Muscle of leg (tissue), 3 donors: ENCODE measurements at regions not wholly inside any gene's neighbourhood (a gene's known extent, or its start where the extent isn't known, plus 50 kb on each side); places are given as distances from the start of the nearest gene placed in this dataset.

Source experiments
- DNase-seq: peaks from one replicate; pipeline ENCODE4 v3.0.0; 2013
- H3K27ac ChIP-seq: one replicate; pipeline ENCODE4 v1.5.1; 2013; ENCODE audit warnings: mild to moderate bottlenecking, low read length, control low read depth
- H3K27me3 ChIP-seq: one replicate; pipeline ENCODE4 v1.6.1; 2013; ENCODE audit warnings: low read length; ENCODE audit not compliant: control insufficient read depth, insufficient read depth
- H3K36me3 ChIP-seq: one replicate; pipeline ENCODE4 v1.6.1; 2013; ENCODE audit warnings: low read length; ENCODE audit not compliant: control insufficient read depth, insufficient read depth
- H3K4me1 ChIP-seq: one replicate; pipeline ENCODE4 v1.6.1; 2013; ENCODE audit warnings: low read length; ENCODE audit not compliant: control insufficient read depth, insufficient read depth
- H3K4me3 ChIP-seq: one replicate; pipeline ENCODE4 v1.5.1; 2013; ENCODE audit warnings: low read length, control low read depth
- H3K9me3 ChIP-seq: replicated peaks from 2 replicates; pipeline ENCODE4 v1.6.1; 2013; ENCODE audit warnings: low read depth, low read length; ENCODE audit not compliant: control insufficient read depth
- whole genome bisulfite sequencing: methylation state at CpG from one replicate; pipeline ENCODE4 v1.1.5; 2013; ENCODE audit warnings: missing lambda C conversion rate; ENCODE audit not compliant: insufficient coverage; 5-methylcytosine and 5-hydroxymethylcytosine counted together

GRCh38 chr18:78625847-78626246, 353.8 kb upstream of the SALL3 start:
- Histone ChIP-seq H3K4me1 (no peaks in the 10 kb centered on the region), H3K4me3 (no peak overlapping the region), H3K27me3 (peaks cover 17% of the 10 kb centered on the region), H3K36me3 (no peaks in the 10 kb centered on the region), H3K27ac (no peak overlapping the region), H3K9me3 (no peaks in the 10 kb centered on the region)
- WGBS = no CpG with 5 or more reads among the region's 5 CpGs
- DNase-seq = no peak

DNA sequence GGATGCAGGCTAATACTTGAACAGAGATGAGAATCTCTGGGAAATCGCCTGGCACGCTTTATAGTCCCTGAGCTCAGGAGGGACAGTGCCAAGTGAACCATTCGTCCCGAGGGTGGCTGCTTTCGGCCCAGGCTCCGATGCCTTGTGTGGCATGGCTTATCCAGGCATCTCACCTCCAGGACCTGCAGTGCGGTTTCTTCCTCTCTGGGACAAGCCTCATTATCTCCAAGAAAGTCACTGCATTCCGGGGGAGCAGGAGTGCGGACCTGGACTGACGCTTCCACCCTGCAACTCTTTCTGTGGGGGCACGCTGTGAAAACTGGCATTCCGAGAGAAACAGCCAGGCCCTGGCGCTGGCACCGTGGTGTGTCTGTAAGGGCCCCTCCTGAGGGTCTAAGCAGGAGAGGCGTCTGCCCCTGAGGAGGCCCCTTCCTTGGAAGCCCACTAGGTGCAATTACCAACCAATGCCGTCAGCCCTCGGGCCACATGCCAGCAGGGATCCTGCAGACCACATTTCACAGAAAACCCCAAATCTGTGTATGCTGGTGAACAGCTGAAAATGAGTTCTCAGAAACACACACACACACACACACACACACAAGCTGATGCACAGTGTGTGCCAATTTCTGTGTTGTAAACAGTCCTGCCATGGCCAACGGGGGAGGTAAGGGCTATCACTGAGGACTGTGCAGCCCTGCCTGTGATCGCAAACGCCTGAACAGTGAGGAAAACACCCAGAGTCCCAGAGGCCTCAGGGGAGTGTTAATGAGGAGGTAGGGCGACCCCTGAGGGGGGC, 351.9 kb upstream of the SALL3 start:
- DNase-seq = peak; percentile 19
- Histone ChIP-seq H3K36me3 (no peaks in the 10 kb centered on the region), H3K27ac (no peak overlapping the region), H3K4me3 (no peak overlapping the region), H3K27me3 (peaks cover 17% of the 10 kb centered on the region), H3K9me3 (no peaks in the 10 kb centered on the region), H3K4me1 (no peaks in the 10 kb centered on the region)
- 48% methylated on average over 14 of the region's 21 CpGs for WGBS

GRCh38 chr18:78629426-78629825, 350.2 kb upstream of the SALL3 start:
- Histone ChIP-seq H3K36me3 (no peaks in the 10 kb centered on the region), H3K4me3 (no peak overlapping the region), H3K4me1 (no peaks in the 10 kb centered on the region), H3K27me3 (peaks cover 17% of the 10 kb centered on the region), H3K9me3 (no peaks in the 10 kb centered on the region), H3K27ac (no peak overlapping the region)
- 89% methylated on average over 12 of the region's 15 CpGs for WGBS
- DNase-seq = no peak

- H3K27me3 ChIP-seq = peaks cover 11% of the 10 kb centered on the region
- no peak for DNase-seq
- H3K36me3 ChIP-seq = no peaks in the 10 kb centered on the region
- H3K9me3 ChIP-seq = no peaks in the 10 kb centered on the region
- no peaks in the 10 kb centered on the region for H3K4me1 ChIP-seq
- no peak overlapping the region for H3K4me3 ChIP-seq
- 79% methylated on average over 10 of the region's 17 CpGs for WGBS
- H3K27ac ChIP-seq = no peak overlapping the region
Observed at GRCh38 chr18:78630356-78630755, 349.3 kb upstream of the SALL3 start.

- Histone ChIP-seq H3K4me1 (no peaks in the 10 kb centered on the region), H3K4me3 (no peak overlapping the region), H3K27ac (no peak overlapping the region), H3K9me3 (no peaks in the 10 kb centered on the region), H3K36me3 (no peaks in the 10 kb centered on the region), H3K27me3 (peaks cover 8% of the 10 kb centered on the region)
- DNase-seq = no peak
- 79% methylated on average over 8 of the region's 14 CpGs for WGBS
Observed at GRCh38 chr18:78630981-78631510, 348.6 kb upstream of the SALL3 start.

- no peak for DNase-seq
- Histone ChIP-seq H3K4me1 (no peaks in the 10 kb centered on the region), H3K36me3 (no peaks in the 10 kb centered on the region), H3K27me3 (peaks cover 5% of the 10 kb centered on the region), H3K9me3 (no peaks in the 10 kb centered on the region), H3K4me3 (no peak overlapping the region), H3K27ac (no peak overlapping the region)
- WGBS = 83% methylated on average over 6 of the region's 11 CpGs
Observed at GRCh38 chr18:78632111-78632541, 347.5 kb upstream of the SALL3 start.

- no peaks in the 10 kb centered on the region for H3K27me3 ChIP-seq
- 51% methylated on average over 16 of the region's 20 CpGs for WGBS
- H3K36me3 ChIP-seq = no peaks in the 10 kb centered on the region
- H3K27ac ChIP-seq = no peak overlapping the region
- no peak for DNase-seq
- no peaks in the 10 kb centered on the region for H3K4me1 ChIP-seq
- H3K9me3 ChIP-seq = no peaks in the 10 kb centered on the region
- no peak overlapping the region for H3K4me3 ChIP-seq
Observed at GRCh38 chr18:78634061-78634696, 345.4 kb upstream of the SALL3 start.

DNA sequence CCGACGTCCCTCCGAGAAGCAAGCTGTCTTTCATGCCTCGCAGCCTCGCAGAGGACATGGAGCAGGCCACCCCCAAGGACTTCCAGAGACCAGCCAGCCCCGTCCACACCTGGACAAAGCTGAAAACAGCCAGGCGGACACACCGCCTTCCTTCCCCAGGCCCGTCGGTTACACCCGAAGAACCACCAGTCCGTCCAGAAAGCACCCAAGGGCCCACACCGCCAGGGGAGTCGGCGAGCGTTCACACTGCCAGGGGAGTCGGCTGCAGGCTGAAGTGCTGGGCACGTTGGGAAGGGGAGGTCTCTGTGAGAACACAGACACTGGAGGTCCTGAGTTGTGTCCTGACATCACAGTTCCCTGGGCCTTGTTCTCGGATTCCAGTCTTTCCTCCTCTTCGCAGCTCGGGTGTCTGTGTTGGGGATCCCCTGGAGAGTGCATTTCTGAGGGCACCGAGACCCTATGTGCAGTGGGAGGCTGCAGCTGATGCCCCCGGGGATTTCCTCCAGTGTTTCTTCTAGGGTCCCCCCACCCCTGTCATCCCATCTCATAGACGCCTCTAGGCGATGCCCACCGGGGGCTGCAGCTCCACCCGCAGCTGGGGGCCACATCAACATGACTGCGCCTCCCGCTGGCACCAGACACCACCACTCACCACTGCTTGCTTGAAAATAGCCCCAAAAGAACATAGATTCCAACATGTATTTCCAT, 344.4 kb upstream of the SALL3 start:
- whole genome bisulfite sequencing = 76% methylated on average over 20 of the region's 29 CpGs

DNA sequence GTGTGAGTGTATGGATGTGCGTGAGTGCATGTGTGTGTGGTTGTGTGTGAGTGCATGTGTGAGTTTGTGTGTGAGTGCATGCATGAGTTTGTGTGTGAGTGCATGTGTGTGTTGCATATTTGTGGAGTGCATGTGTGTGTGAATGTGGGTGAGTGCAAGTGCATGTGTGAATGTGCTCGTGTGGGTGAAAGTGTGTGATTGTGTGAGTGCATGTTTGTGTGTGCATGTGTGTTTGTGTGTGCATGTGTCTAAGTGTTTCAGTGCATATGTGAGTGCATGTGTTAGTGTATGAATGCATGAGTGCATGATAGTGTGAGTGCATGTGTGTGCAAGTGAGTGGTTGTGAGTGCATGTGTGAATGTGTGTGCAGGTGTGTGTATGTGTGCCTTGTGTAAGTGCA, 343.4 kb upstream of the SALL3 start:
- Histone ChIP-seq H3K9me3 (no peaks in the 10 kb centered on the region), H3K27me3 (peaks cover 6% of the 10 kb centered on the region), H3K4me1 (no peaks in the 10 kb centered on the region), H3K27ac (no peak overlapping the region), H3K36me3 (no peaks in the 10 kb centered on the region), H3K4me3 (no peak overlapping the region)
- DNase-seq = no peak
- WGBS = 91% methylated on average over 2 of the region's 2 CpGs

More for the DNA sequence above, 344.4 kb upstream of the SALL3 start:
- H3K9me3 ChIP-seq = no peaks in the 10 kb centered on the region
- H3K27ac ChIP-seq = no peak overlapping the region
- no peaks in the 10 kb centered on the region for H3K4me1 ChIP-seq
- no peak for DNase-seq
- H3K27me3 ChIP-seq = peaks cover 2% of the 10 kb centered on the region
- H3K36me3 ChIP-seq = no peaks in the 10 kb centered on the region
- no peak overlapping the region for H3K4me3 ChIP-seq
